Bronchial epithelial cell (primary cell): ENCODE measurements at regions not wholly inside any gene's neighbourhood (a gene's known extent, or its start where the extent isn't known, plus 50 kb on each side); places are given as distances from the start of the nearest gene placed in this dataset.

Experiments used
- DNase-seq: peaks from one replicate; pipeline ENCODE4 v3.0.0-alpha.2; 2010; ENCODE audit warnings: low read depth
- FAIRE-seq: peaks from 2 replicates; lab custom pipeline; 2011; peaks lifted over from hg19 to GRCh38; lab: Jason Lieb, UNC
- H3K27me3 ChIP-seq: 2 replicates; pipeline ENCODE4 v1.5.1; 2011; ENCODE audit warnings: low read length; ENCODE audit not compliant: control insufficient read depth, insufficient read depth
- H3K36me3 ChIP-seq: 2 replicates; pipeline ENCODE4 v1.5.1; 2011; ENCODE audit warnings: low read length; ENCODE audit not compliant: control insufficient read depth, insufficient read depth
- H3K4me3 ChIP-seq: 2 replicates; pipeline ENCODE4 v1.5.1; 2011; ENCODE audit warnings: mild to moderate bottlenecking, low read depth, low read length, control low read depth
- TF ChIP-seq, protein P1 (sequence below): IDR thresholded peaks from 2 replicates; pipeline ENCODE4 v1.5.1; 2011; ENCODE audit warnings: mild to moderate bottlenecking, moderate library complexity, low read length, control low read depth, inconsistent platforms; ENCODE audit not compliant: insufficient read depth, severe bottlenecking

DNA sequence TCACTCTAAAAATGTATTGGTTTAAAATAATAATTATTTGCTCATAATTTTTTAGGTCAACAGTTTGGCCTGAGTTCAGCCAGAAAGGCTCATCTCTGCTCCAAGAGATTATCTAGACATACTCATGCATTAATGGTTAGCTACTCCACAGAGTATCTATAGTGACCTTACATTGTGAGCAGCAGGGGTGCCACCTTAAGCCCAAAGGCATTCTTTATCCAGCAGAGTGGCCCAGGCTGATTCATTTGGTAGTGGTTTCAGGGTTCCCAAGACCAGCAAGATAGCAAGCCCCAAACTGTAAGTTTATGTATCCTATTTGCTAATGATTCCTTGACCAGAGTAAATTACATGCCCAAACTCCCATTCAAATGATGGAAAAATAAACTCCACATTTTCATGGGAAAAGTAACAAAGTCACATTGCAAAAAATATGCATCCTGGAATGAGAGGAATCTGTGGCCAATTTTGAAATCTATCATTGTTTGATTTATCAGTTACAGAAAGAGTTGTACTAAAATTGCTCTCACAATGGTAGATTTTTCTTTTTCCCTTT is 182.6 kb upstream of the KCNK2 start:
- Histone ChIP-seq H3K36me3 (no peaks in the 10 kb centered on the region), H3K4me3 (no peak overlapping the region), H3K27me3 (no peaks in the 10 kb centered on the region)
- FAIRE-seq (no peak), DNase-seq (no peak)
- TF ChIP-seq, protein P1, sequence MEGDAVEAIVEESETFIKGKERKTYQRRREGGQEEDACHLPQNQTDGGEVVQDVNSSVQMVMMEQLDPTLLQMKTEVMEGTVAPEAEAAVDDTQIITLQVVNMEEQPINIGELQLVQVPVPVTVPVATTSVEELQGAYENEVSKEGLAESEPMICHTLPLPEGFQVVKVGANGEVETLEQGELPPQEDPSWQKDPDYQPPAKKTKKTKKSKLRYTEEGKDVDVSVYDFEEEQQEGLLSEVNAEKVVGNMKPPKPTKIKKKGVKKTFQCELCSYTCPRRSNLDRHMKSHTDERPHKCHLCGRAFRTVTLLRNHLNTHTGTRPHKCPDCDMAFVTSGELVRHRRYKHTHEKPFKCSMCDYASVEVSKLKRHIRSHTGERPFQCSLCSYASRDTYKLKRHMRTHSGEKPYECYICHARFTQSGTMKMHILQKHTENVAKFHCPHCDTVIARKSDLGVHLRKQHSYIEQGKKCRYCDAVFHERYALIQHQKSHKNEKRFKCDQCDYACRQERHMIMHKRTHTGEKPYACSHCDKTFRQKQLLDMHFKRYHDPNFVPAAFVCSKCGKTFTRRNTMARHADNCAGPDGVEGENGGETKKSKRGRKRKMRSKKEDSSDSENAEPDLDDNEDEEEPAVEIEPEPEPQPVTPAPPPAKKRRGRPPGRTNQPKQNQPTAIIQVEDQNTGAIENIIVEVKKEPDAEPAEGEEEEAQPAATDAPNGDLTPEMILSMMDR = no peak

DNA sequence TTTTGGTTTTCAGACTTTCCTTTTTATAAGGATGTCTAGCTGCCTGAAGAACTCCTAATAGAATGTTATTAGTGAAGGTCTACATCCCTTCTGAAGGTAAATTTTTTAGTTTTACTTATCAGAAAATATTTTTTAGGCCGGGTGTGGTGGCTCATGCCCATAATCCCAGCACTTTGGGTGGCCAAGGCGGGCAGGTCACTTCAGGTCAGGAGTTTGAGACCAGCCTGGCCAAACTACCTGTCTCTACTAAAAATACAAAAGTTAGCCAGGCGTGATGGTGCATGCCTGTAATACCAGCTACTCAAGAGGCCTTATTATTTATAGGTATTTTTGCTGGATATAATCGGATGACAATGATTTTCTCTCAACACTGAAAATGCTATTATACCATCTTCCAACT is 181.9 kb upstream of the KCNK2 start:
- no peak for DNase-seq
- H3K36me3 ChIP-seq = no peaks in the 10 kb centered on the region
- no peak for FAIRE-seq
- H3K27me3 ChIP-seq = no peaks in the 10 kb centered on the region
- TF ChIP-seq, protein P1 = no peak
- H3K4me3 ChIP-seq = no peak overlapping the region

DNA sequence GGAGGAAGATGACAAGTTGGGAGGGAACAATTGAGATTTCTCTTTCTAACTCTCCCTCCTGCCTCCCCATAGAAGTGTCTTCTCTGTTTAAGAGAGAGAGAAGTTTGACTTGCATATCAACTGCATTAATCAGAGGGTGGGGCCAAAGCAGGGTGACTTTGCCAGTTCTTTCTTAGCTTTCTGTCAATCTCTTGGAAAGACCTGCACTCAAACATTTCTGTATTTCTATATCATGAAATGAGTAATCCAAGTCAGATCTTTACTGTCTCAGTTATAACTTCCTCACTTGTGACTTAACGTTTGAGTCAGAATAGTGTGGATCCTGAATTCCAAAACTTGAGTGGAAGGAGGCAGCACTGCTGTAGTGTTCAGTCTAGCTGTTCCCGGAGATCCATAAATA is 180.8 kb upstream of the KCNK2 start:
- no peak overlapping the region for H3K4me3 ChIP-seq
- TF ChIP-seq, protein P1 = no peak
- FAIRE-seq (no peak), DNase-seq (peak; percentile 96)
- H3K27me3 ChIP-seq = no peaks in the 10 kb centered on the region
- H3K36me3 ChIP-seq = no peaks in the 10 kb centered on the region

DNA sequence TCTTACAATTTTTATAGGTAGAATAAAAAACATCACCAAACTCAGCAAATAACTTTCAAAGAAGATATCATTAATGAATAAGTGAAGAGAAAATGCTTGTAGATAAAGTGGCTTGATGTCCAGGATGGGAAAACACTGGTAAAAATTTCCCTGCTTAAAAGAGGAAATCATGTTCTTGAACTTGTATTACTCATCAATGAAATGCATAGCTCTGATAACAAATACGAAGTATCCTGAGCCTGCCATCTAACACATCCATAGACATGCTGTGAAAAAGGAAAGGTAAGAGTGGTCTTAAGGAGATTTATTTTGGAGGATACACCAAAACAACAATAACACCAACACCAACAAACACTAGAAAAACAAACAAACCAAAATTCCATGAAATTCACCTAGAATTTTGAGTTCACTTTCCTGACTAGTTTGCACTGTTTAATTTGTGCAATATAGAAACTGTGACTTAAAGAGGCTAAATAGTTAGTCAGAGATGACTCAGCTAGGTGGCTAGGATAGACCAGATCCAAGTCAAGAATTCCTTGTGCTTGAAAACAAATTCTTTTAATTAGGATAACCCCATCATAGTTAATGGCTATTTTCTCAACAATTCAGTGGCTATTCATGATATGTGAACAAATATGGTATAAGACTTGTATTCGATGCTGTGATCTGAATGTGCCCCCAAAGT is 179.8 kb upstream of the KCNK2 start:
- no peak for FAIRE-seq
- DNase-seq = peak; percentile 94

DNA sequence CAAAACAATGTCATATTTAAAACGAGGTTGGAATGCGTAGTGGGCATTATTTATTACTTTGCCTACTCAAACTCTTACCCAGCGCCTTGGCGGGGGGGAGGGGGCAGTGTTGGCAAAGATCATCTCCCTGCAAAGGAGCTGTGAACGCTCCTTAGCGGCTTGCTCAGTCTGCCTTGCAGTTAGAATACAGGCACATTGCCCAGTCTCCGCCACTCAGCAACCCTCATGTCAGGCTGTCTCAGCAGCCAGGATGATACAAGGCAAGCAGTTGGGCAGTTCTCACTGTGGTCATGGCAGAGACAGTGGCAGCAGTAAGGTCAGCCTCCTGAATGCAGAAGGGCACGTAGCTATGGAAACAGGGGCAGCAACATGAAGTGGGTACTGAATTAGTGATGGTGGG is 170.4 kb upstream of the KCNK2 start:
- H3K4me3 ChIP-seq = no peak overlapping the region
- FAIRE-seq (no peak), DNase-seq (no peak)
- H3K27me3 ChIP-seq = no peaks in the 10 kb centered on the region
- TF ChIP-seq, protein P1 = no peak
- no peaks in the 10 kb centered on the region for H3K36me3 ChIP-seq

More for the DNA sequence above, 179.8 kb upstream of the KCNK2 start:
- Histone ChIP-seq H3K4me3 (no peak overlapping the region), H3K36me3 (no peaks in the 10 kb centered on the region), H3K27me3 (no peaks in the 10 kb centered on the region)
- TF ChIP-seq, protein P1 = no peak
